Spleen (tissue), 7 donors: ENCODE measurements at regions not wholly inside any gene's neighbourhood (a gene's known extent, or its start where the extent isn't known, plus 50 kb on each side); places are given as distances from the start of the nearest gene placed in this dataset.

ENCODE experiments used
- CTCF ChIP-seq, 11 experiments: fragments of 200-600 bp in 7 of 11; fragments of 450-650 bp in 4 of 11; sonication (generic) in 4 of 11; IDR thresholded peaks in 8 of 11; conservative IDR thresholded peaks in 3 of 11; 1 replicate in 7 of 11; 2 replicates in 4 of 11; pipeline versions ENCODE4 v1.4.0 to v1.8.0; 2016 to 2021; ENCODE audit warnings: antibody characterized with exemption in 11 of 11, inconsistent platforms in 4 of 11, mild to moderate bottlenecking in 1 of 11
- POLR2A ChIP-seq, 3 donors: fragments of 450-650 bp; IDR thresholded peaks; one replicate each; pipeline ENCODE4 v1.5.1; 2017; ENCODE audit warnings: antibody characterized with exemption in 3 of 3, mild to moderate bottlenecking in 1 of 3
- donor health status: DM: no; HTN: no; CAD: no; lungs with moderate emphysema.
- donor health status: DM: no; HTN: no; CAD: no.
- donor health status: DM: no; HTN: no; CAD: no.

DNA sequence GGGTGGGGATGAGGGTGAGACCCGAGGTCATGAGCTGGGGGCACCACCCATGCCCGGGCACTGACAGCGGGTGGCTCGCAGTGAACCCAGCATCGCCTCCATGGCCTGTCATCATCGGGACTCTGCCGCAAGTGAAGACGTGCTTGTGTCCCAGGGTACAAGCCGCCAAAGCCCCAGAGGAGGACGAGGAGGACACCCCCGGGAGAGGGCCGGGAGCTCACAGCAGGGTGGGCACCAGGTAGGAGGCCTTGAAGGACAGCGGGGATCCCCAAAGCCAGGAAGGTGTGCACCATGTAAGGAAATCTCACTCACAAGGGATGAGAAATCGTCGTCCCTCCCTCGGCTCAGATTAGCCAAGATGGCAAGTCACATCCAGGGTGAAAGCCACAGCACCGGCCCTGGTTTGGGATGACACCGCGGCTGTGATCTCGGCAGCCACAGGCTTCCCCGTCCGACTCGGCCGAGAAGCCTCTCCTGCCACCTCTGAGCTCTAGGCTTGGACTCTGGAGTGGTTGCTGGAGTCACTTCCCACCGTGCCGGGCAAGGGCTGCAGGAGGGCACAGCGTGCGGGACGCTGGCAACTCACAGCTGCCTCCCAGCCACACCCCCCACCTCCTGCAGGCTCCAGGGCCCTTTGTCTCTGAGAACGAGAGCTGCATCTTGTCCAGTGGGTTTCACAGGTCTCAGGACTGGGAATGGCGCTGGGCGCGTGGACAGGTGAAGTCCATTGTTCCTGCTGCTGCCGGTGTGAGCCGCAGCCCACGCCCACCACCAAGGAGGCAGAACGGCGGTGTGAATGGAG lies 81.6 kb upstream of the CTDP1 start:
- TF ChIP-seq CTCF (IDR thresholded peaks at IDR 0.05 in 8 of 11, conservative IDR thresholded peaks at IDR 0.05 in 3 of 11) (no peak), POLR2A (IDR thresholded peaks at IDR 0.05) (no peak)
